K562 (cell line): ENCODE measurements at regions not wholly inside any gene's neighbourhood (a gene's known extent, or its start where the extent isn't known, plus 50 kb on each side); places are given as distances from the start of the nearest gene placed in this dataset.

Source experiments
- ATAC-seq: fragments of 200-7000 bp; cut with Tn5 transposase; 3 replicates; pipeline ENCODE4 v1.9.1; 2020; ENCODE audit warnings: moderate library complexity
- BruUV-seq: library from RNA; stranded (reverse); fragments of 400-500 nt; replicated peaks from 2 replicates; lab custom pipeline; 2021; lab: Mats Ljungman, UMichigan
- CTCF ChIA-PET: fragments of 300-600 bp; formaldehyde crosslinking; extraction: SDS; loops from one replicate; lab custom pipeline; 2021; ENCODE audit warnings: low intra/inter-chr PET ratio; lab: Yijun Ruan, JAX
- POLR2A ChIA-PET: fragments of 300-600, 350-650 bp; sonication (Branson Sonifier 250); formaldehyde crosslinking; extraction: SDS; loops from one replicate; lab custom pipeline; 2021; ENCODE audit warnings: antibody characterized with exemption, inconsistent platforms; lab: Yijun Ruan, JAX
- DNase-seq, 4 experiments: peaks; one replicate each; pipeline versions ENCODE4 v3.0.0 to v3.0.0-alpha.2; 2011 to 2018; ENCODE audit warnings: low spot score in 3 of 4, mixed read lengths in 3 of 4; ENCODE audit errors: extremely low read depth in 1 of 4
- FAIRE-seq: peaks from 2 replicates; lab custom pipeline; 2011; peaks lifted over from hg19 to GRCh38; lab: Jason Lieb, UNC
- H2AFZ ChIP-seq: 2 replicates; pipeline ENCODE4 v1.6.0; 2011; ENCODE audit warnings: low read depth, low read length, control low read depth, inconsistent platforms
- H3K27ac ChIP-seq: fragments of 200-600 bp; 3 replicates; pipeline ENCODE4 v1.8.0; 2011; ENCODE audit warnings: low read depth, mild to moderate bottlenecking, control low read depth, inconsistent platforms, low read length, moderate library complexity, mixed read lengths; ENCODE audit errors: extremely low read depth
- H3K27me3 ChIP-seq, 2 experiments: fragments of 300-600 bp in 1 of 2; 2 replicates in 1 of 2; 3 replicates in 1 of 2; pipeline versions ENCODE4 v1.6.0 to v1.8.0; 2011; ENCODE audit warnings: inconsistent platforms in 2 of 2, low read length in 2 of 2, mild to moderate bottlenecking in 1 of 2, mixed read lengths in 1 of 2, moderate library complexity in 1 of 2; ENCODE audit not compliant: control insufficient read depth in 2 of 2, insufficient read depth in 2 of 2
- H3K36me3 ChIP-seq: fragments of 300-600 bp; 3 replicates; pipeline ENCODE4 v1.8.0; 2011; ENCODE audit warnings: mild to moderate bottlenecking, low read length, inconsistent platforms; ENCODE audit not compliant: control insufficient read depth, insufficient read depth
- H3K4me1 ChIP-seq, 2 experiments: fragments of 200-600 bp in 1 of 2; replicated peaks in 1 of 2; 2 replicates in 1 of 2; 3 replicates in 1 of 2; pipeline versions ENCODE4 v1.5.1 to v1.8.0; 2011; ENCODE audit warnings: inconsistent platforms in 2 of 2, low read length in 2 of 2, mild to moderate bottlenecking in 1 of 2, mixed read lengths in 1 of 2, moderate library complexity in 1 of 2; ENCODE audit not compliant: control insufficient read depth in 2 of 2, insufficient read depth in 2 of 2
- H3K4me2 ChIP-seq: 2 replicates; pipeline ENCODE4 v1.6.1; 2011; ENCODE audit warnings: low read length, control low read depth, inconsistent platforms, mixed read lengths; ENCODE audit not compliant: insufficient read depth
- H3K4me3 ChIP-seq: fragments of 200-600 bp; sonication (generic), shearing (Covaris generic); 2 replicates; pipeline ENCODE4 v1.5.1; 2016; ENCODE audit warnings: control low read depth, inconsistent platforms
- H3K79me2 ChIP-seq: fragments of 200-600 bp; 3 replicates; pipeline ENCODE4 v1.8.0; 2011; ENCODE audit warnings: low read length, inconsistent platforms; ENCODE audit not compliant: control insufficient read depth, insufficient read depth
- H3K9ac ChIP-seq, 2 experiments: 2 replicates each; pipeline versions ENCODE4 v1.6.0 to v1.6.1; 2011; ENCODE audit warnings: low read depth in 2 of 2, low read length in 2 of 2, control low read depth in 1 of 2, inconsistent platforms in 1 of 2, mild to moderate bottlenecking in 1 of 2, mixed read lengths in 1 of 2; ENCODE audit not compliant: insufficient read depth in 1 of 2
- H3K9me1 ChIP-seq: one replicate; pipeline ENCODE4 v1.6.0; 2011; ENCODE audit warnings: inconsistent platforms, mild to moderate bottlenecking, low read length, moderate library complexity; ENCODE audit not compliant: control insufficient read depth, insufficient read depth
- H3K9me3 ChIP-seq: replicated peaks from 2 replicates; pipeline ENCODE4 v1.5.1; 2011; ENCODE audit warnings: low read depth, low read length, inconsistent platforms; ENCODE audit not compliant: control insufficient read depth, insufficient read depth
- H4K20me1 ChIP-seq: replicated peaks from 2 replicates; pipeline ENCODE4 v1.6.1; 2011; ENCODE audit warnings: low read length, inconsistent platforms, mixed read lengths; ENCODE audit not compliant: control insufficient read depth, insufficient read depth
- CXXC5 ChIP-seq: fragments of 250-450 bp; sonication (Bioruptor Pico); IDR thresholded peaks from 2 replicates; pipeline ENCODE4 v1.8.0; 2022; ENCODE audit warnings: inconsistent platforms, mild to moderate bottlenecking, moderate library complexity
- DACH1 ChIP-seq: fragments of 450-650 bp; IDR thresholded peaks from 2 replicates; pipeline ENCODE4 v1.6.1; 2018; ENCODE audit not compliant: partially characterized antibody
- ETS2 ChIP-seq: IDR thresholded peaks from 2 replicates; pipeline ENCODE4 v1.6.1; 2016; ENCODE audit warnings: borderline replicate concordance, missing genetic modification characterization, mild to moderate bottlenecking, moderate library complexity, missing compliant biosample characterization; ENCODE audit not compliant: poor library complexity, severe bottlenecking
- KLF6 ChIP-seq: fragments of 250-450 bp; sonication (Bioruptor Pico); IDR thresholded peaks from 2 replicates; pipeline ENCODE4 v1.4.0; 2020; ENCODE audit warnings: mild to moderate bottlenecking, moderate library complexity, borderline replicate concordance
- MTA1 ChIP-seq: fragments of 450-650 bp; IDR thresholded peaks from 2 replicates; pipeline ENCODE4 v1.6.1; 2017; ENCODE audit warnings: borderline replicate concordance
- NCOA6 ChIP-seq: fragments of 450-650 bp; IDR thresholded peaks from 2 replicates; pipeline ENCODE4 v1.6.1; 2017; ENCODE audit warnings: mild to moderate bottlenecking
- NRF1 ChIP-seq, 2 experiments: fragments of 450-650 bp; IDR thresholded peaks in 1 of 2; conservative IDR thresholded peaks in 1 of 2; 2 replicates each; pipeline ENCODE4 v1.6.1; 2014; ENCODE audit warnings: mild to moderate bottlenecking in 2 of 2
- PATZ1 ChIP-seq: fragments of 250-450 bp; sonication (Bioruptor Pico); IDR thresholded peaks from 2 replicates; pipeline ENCODE4 v1.5.0; 2020; ENCODE audit warnings: mild to moderate bottlenecking, borderline replicate concordance
- PHB2 ChIP-seq: fragments of 450-650 bp; IDR thresholded peaks from 2 replicates; pipeline ENCODE4 v1.6.1; 2017; ENCODE audit warnings: low read depth
- SMAD3 ChIP-seq: fragments of 450-650 bp; formaldehyde crosslinking; conservative IDR thresholded peaks from 2 replicates; pipeline ENCODE4 v1.4.0; 2020; ENCODE audit warnings: mild to moderate bottlenecking
- TCF7 ChIP-seq: sonication (generic); IDR thresholded peaks from 2 replicates; pipeline ENCODE4 v1.6.1; 2016; ENCODE audit warnings: antibody characterized with exemption, borderline replicate concordance
- TFAP4 ChIP-seq: sonication (generic); formaldehyde crosslinking; IDR thresholded peaks from 2 replicates; pipeline ENCODE4 v1.8.0; 2022; ENCODE audit warnings: missing genetic modification reagents, mild to moderate bottlenecking, moderate library complexity, borderline replicate concordance
- TRIM25 ChIP-seq: fragments of 450-650 bp; IDR thresholded peaks from 2 replicates; pipeline ENCODE4 v1.7.0; 2016; ENCODE audit warnings: borderline replicate concordance
- ZBTB5 ChIP-seq: fragments of 450-650 bp; IDR thresholded peaks from 2 replicates; pipeline ENCODE4 v1.6.1; 2017; ENCODE audit warnings: antibody characterized with exemption
- ZNF717 ChIP-seq: fragments of 250-450 bp; sonication (Bioruptor Pico); IDR thresholded peaks from 2 replicates; pipeline ENCODE4 v1.5.0; 2021
- WGBS: fragments of 100-300 bp; shearing (Covaris generic); methylation state at CpG from one replicate; pipeline ENCODE4 v1.1.6; 2016; ENCODE audit warnings: low coverage, mixed read lengths; ENCODE audit not compliant: insufficient coverage; ENCODE audit errors: missing lambda C conversion rate; 5-methylcytosine and 5-hydroxymethylcytosine counted together
- in situ Hi-C: fragments of 300-500 bp; cut with MboI; formaldehyde crosslinking; loops from 4 replicates; pipeline ENCODE4 v1.15.0; 2018; ENCODE audit warnings: inconsistent platforms, mixed read lengths
- intact Hi-C: fragments of 100-400 bp; cut with micrococcal nuclease; formaldehyde crosslinking; loops from 2 replicates; pipeline ENCODE4 v1.14.2; 2022

GRCh38 chr15:83396101-83396500 is 51.0 kb upstream of the SH3GL3 start:
- no peak overlapping the region for H2AFZ ChIP-seq
- no peak for ATAC-seq
- no peak overlapping the region for H3K27ac ChIP-seq
- no peaks in the 10 kb centered on the region for H4K20me1 ChIP-seq
- H3K4me2 ChIP-seq: no peak overlapping the region
- H3K36me3 ChIP-seq: no peaks in the 10 kb centered on the region
- intact Hi-C loops: no loop called here
- no peak overlapping the region for H3K9ac ChIP-seq
- H3K79me2 ChIP-seq: no peaks in the 10 kb centered on the region
- no peaks in the 10 kb centered on the region for H3K9me1 ChIP-seq
- FAIRE-seq: no peak
- BruUV-seq: no TSS peak
- ChIA-PET CTCF (no interaction called here), POLR2A (interaction anchor here (0.6 to 1.9 kb wide), 2 partner anchors 13 to 160 kb away, joined by 4 to 6 read pairs; no protein-coding TSS in a partner anchor)
- no peak for DNase-seq
- H3K4me1 ChIP-seq: no peaks in the 10 kb centered on the region
- in situ Hi-C loops: no loop called here
- peaks cover 41 to 55% of the 10 kb centered on the region in 2 experiments for H3K27me3 ChIP-seq
- no peak overlapping the region for H3K4me3 ChIP-seq
- H3K9me3 ChIP-seq: no peaks in the 10 kb centered on the region
- WGBS: 2% methylated on average over 6 of the region's 6 CpGs
- no peak for TF ChIP-seq TCF7
- TF ChIP-seq SMAD3 (CRISPR knock-in tag): no peak
- TF ChIP-seq PHB2: no peak
- TF ChIP-seq ETS2 (tag): no peak
- no peak for TF ChIP-seq NRF1 (conservative IDR thresholded peaks at IDR 0.05 in 1 of 2, IDR thresholded peaks at IDR 0.05 in 1 of 2)
- no peak for TF ChIP-seq TFAP4 (CRISPR knock-in tag)
- TF ChIP-seq MTA1: no peak
- TF ChIP-seq ZBTB5: no peak
- no peak for TF ChIP-seq CXXC5 (CRISPR knock-in tag)
- TF ChIP-seq TRIM25: no peak
- TF ChIP-seq PATZ1 (CRISPR knock-in tag): no peak
- no peak for TF ChIP-seq NCOA6
- no peak for TF ChIP-seq KLF6
- no peak for TF ChIP-seq DACH1
- TF ChIP-seq ZNF717: no peak
